HuH-7 (cell line): ENCODE measurements at regions not wholly inside any gene's neighbourhood (a gene's known extent, or its start where the extent isn't known, plus 50 kb on each side); places are given as distances from the start of the nearest gene placed in this dataset.
"Not testable (repeated sequence)": the region's sequence is repeated elsewhere in the genome, so short reads cannot be mapped to it uniquely, and the experiment has no call there.

Experiments used
- DNase-seq: peaks from one replicate; pipeline ENCODE4 v3.0.0; 2011; ENCODE audit warnings: low spot score

DNA sequence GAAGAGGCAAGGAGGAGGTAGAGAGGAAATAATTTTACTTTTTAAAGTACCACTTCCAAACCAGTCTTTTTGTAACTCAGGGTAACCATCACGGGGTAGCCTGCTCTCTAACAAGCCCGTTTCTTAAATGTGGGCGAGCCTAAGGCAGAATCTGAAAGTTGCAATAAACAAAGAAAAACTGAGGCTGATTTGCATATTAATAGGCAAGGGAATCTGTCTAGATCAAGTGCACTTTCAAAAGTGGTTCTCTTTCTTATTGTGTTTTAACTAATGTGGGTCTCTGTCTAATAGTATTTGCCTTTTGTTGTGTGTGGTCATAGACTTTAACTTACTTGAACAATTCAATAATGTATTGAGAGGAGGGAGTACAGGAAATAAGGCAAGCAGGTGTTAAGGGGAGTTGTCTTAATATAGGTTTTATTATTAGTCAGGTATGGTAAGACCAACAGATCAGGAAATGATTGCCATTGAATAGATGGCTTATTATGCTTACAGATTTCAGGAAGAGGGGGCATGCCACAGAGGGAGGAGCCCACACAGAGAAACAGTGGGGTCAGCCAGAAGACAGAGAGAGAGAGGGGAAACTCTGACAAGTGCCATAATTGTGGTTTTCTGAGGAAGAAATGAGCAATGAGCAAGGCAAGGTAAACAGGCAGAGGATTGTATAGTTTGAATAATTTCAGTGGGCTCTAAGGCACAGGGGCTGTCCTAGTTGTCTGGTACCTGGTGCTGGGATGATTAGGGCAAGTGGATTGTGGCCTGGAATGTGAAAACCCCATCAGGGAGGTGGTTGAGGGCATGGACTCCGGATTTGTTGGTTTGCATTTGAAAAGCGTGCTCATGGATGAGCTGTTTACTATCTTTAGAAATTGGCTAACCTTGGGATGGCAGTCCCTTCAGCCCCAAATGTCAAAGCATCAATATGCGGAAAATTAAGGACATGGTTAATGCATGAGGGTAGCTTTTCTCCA, 237.2 kb downstream of the TOX3 start:
- DNase-seq: no peak

DNA sequence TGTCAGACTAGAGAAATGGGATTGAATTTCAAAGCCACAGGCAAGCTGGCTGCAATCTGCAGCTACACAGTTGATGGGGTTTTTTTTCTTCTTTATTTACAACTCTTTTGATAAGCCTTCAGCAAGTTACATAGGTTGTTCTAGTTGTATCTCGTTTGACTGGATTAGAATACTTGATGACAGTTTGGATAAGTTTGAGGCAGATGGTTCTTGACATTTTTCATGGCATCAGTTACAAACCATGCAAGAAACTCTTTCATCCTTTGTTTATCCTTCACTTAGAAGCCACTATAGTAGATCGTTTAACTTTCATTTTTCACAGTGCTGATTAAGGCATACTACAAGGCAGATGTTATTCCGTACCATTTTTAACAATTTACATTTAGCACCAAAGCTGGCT, 238.9 kb downstream of the TOX3 start:
- no peak for DNase-seq

DNA sequence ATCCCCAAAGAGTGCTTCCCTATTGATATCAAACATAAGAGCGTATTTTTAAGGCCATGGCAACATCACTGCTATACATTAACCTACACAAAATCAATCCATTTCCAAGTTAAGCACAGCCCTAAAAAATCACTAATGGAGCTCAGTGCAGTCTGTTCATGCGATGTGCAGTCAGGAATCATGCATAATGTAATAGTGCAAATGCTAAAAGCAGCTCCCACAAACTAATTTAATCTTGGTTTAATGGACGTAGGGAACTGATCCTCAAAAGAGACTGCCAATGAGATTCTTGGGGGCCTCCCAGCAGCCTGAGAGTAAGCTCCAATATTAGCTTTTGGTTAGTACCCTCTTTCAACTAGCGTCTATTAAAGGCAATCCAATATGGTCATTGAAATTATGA, 245.9 kb downstream of the TOX3 start:
- no peak for DNase-seq

- DNase-seq: no peak
Measured at GRCh38 chr16:52298769-52299168, 248.2 kb downstream of the TOX3 start.

DNA sequence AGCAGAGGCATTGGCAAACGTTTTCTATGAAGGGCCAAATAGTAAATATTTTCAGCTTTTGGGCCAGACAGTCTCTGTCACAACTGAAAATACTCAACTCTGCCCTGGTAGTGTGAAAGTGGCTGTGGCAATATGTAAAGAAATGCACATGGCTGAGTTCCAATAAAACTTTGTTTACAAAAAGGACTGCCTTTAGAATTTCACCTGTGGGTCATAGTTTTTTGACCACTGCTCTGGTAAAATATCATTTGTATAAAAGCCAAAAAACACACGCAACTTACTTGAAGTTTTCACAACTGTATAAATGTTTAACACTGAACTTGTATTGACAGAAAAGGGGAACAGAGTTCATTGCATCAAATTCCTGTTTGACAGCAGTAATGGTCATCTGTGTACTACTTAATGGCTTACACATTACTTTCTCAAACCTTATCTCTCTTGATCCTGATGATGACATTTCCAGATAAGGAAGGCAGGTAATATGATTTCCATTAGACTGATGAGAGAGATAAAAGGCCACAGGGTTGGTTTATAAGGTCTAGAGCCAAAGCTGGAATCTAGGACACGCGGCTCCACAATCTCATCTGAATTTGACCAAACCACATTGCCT, 250.1 kb downstream of the TOX3 start:
- DNase-seq: not testable (repeated sequence)

- DNase-seq: no peak
Measured at GRCh38 chr16:52296076-52296475, 250.9 kb downstream of the TOX3 start.

- DNase-seq: no peak
Measured at GRCh38 chr16:52294660-52295059, 252.3 kb downstream of the TOX3 start.

DNA sequence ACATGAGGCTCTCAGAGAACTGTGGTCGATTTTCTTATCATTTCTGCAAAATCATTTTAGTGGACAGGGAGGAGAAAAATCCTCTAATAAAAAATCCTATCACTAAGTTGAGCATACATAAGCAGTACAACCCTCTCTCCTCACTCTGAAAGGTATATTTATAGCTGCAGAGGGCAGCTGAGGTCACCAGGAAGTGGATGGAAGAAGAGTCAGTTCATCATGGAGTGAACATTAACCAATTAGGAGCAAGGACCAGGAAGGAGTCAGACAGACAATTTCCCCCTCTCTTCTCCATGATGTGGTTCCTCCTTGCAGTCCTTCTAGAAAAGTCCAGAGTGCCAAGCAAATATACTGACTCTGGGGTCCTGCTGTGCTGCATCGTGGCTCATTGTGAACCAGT, 253.7 kb downstream of the TOX3 start:
- DNase-seq: peak; percentile 8

DNA sequence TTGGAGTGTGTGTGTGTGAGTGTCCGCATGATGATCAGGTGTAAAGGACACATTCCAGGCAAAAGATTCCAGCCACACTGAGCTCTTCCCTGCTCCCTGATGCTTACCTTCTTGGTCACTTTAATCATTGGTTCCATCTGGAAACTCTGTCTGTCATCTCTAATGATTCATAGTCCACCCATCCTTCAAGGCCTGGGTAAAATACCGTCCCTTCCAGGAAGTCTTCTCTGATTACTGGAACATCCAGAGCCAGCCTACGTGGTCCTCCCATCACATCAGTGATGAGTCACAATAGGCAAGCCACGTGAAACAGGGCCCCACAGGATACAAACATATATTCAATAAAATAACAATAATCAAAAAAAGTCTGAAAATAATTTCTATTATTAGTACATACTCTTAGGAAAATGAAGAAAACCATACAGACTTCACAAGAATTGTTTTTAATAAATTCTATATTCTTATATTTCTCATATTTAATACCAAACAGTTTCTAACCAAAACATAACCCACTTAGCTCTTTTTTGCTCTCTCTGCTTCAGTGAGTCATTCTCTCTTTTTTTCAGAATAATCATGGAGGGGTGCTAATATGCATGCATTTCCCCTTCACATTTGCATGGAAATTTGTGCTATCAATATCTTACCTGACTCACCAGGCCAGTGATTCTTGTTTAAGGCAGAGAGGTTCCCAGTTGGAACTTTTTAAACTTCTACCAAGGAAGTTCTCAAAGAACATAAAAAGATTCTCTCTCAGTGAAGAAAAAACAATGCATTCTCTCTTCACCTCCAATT, 263.2 kb downstream of the TOX3 start:
- no peak for DNase-seq

DNA sequence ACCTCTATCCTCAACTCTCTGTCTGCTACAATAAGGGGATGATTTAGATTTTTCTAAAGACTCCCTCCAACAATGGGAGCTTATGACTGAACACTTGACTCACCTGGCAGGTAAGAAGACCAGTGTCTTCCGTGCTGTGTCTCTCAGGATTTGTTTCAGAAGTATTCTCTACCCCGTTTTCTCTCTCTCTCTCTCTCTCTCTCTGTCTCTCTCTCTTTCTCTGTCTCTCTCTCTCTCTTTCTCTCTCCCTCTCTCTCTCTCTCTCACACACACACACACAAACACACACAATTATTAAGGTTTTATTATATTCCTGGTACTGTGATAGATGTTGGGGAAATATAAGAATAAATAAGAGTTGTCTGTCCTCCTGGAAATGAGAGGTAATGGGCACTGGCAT, 263.9 kb downstream of the TOX3 start:
- DNase-seq: no peak

GRCh38 chr16:52280086-52280485, 266.9 kb downstream of the TOX3 start:
- no peak for DNase-seq

DNA sequence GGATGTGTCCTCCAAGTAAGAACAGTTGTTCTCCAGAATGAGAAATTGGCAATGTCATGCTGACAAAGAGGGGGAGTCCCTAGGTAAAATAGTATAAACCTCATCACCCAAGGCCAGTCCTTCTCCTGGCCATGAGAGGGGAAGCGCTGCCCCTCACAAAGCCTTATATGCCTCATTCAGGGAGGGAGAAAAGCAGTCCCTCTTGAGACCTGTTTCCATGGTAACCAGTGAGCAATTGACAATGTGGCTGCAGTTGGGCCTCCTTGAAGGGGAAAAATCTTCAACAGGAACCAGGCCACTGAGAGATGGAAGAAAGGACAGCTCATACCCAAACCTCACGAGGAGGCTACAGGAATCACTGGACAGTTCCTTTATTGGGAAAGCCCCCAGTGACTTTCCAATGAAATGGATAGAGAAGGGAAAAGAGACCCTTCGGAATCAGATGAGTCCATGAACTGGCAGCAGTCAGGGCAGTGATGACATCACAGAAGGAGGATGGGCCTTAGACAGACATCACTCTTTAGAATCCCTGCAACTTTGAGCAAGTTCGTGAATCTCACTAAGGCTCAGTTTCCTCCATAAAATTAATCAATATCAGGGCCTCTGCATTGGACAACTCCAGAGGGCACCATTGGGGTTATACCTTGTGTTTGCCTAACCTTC, 275.7 kb downstream of the TOX3 start:
- DNase-seq: no peak

DNA sequence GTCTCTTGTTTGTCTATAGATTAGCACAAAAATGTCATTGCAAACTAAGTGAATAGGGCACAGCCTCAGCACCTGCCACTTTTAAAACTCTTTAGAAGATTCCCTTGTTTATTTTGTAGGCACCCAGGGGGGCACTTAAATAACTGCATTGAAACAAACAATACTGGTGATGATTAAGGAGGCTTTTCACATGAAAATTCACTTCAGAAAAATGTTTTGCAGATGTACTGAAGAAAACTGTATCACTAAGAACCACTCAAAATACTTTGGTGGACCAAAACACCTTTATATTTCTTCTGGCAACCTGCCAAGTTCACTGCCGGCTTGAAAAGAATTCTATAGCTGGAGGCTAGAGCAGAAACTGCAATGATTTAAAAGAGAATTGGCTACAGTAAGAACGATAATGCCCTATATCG, 281.5 kb downstream of the TOX3 start:
- DNase-seq: no peak

GRCh38 chr16:52257534-52257933, 289.4 kb downstream of the TOX3 start:
- no peak for DNase-seq

DNA sequence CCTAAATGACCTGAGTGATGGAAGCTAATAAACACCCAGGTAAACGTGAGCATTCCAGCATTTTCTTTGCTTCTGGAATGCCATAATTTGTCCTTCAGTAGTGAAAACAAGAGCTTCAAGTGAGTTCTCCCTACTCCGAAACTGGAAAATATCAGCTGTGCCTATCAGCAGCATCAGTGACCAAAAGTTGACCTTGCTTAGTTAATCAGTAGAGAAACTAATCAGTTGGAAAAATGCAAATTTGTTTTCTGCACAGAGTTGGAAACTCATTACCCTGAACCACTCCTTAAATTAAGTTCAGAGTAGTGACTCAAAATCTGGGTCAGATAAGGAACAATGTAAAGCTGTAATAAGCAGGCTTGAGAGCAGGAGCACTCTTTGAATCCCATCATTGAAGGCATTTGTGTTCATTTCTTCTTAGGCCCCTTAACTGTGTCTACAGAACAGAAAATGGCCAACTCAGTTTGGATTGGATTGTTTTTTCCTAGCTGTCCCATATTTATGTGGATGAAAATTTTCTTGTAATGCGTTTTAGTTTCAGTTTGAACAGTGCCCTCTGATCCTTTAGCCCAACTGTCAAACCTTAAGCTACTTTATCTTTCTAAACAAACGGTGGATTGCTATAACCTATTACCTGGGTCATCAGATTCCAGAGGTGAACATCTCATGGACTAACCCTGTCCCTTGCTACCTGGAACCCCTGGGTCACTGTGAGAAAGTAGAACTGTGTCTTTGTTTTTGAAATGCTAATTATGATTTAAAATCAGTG, 290.4 kb downstream of the TOX3 start:
- no peak for DNase-seq

DNA sequence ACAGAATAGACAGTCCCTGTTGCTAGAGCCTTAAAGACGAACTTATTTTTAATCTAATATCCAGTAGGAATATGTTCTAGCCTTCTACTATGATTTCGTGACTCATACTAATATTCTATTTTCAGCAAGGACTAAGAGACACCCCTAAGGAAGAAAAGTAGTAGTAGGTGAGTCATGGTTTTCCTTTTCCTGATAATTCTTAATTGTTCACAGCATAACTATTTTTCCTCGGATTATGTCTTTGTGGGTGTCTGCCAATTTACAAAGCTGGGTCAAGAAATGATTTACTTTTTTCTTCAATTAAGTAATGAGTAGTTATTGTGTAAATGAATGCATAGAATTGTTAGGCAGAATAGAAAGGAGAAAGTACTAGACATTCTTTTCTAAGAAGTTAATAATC, 292.2 kb downstream of the TOX3 start:
- DNase-seq: no peak

- DNase-seq: no peak
Measured at GRCh38 chr16:52252680-52253079, 294.3 kb downstream of the TOX3 start.

DNA sequence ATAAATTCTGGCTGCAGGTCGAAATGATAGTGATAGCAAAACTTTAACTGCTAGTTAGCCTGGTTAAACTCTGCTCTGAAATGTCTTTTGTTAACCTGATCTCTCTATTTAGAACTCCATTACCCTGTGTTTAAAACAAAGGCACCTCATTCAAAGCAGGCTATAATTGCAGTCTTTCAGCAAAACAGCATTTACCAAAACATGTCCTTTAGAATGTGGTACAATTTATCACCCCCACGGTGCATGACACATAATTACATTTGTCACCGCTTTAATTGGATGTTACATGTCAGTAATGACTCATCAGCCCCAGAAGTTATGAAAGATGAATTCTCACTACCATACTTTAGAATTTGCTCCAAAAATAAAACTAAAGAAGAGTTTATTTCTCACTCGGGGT, 295.4 kb downstream of the TOX3 start:
- no peak for DNase-seq

- no peak for DNase-seq
Measured at GRCh38 chr16:52247737-52248136, 299.2 kb downstream of the TOX3 start.

- no peak for DNase-seq
Measured at GRCh38 chr16:52238710-52239109, 308.2 kb downstream of the TOX3 start.

- DNase-seq: no peak
Measured at GRCh38 chr16:52237823-52238222, 309.1 kb downstream of the TOX3 start.
